ENCODE measurements at regions not wholly inside any gene's neighbourhood (a gene's known extent, or its start where the extent isn't known, plus 50 kb on each side); places are given as distances from the start of the nearest gene placed in this dataset.
"Not testable (repeated sequence)": the region's sequence is repeated elsewhere in the genome, so short reads cannot be mapped to it uniquely, and the experiment has no call there.

- no peak for DNase-seq (ENCODE audit: low read depth in 2 of 2, low spot score in 1 of 2)
Measured at GRCh38 chr10:81548160-81548559, 326.8 kb upstream of the NRG3 start.

DNA sequence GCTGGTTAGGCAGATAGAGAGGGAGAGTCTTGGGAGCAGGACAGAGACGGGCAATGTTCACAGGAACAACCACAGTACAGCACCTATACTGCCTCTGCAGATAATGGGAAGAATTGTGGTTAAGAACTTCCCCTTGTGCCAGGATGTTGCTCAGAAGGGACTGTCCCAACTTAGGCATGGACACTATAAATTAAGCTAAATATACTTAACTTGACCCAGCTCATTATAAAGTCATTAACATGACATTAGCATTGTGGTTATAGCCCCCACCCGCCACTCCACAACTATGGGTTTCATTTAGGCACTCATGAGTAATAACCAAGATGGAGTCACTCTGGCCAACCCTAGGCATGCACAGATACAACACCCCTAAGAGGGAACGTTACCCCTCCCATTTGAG, 310.9 kb upstream of the NRG3 start:
- no peak for DNase-seq (ENCODE audit: low read depth in 2 of 2, low spot score in 1 of 2)

- no peak for DNase-seq (ENCODE audit: low read depth in 2 of 2, low spot score in 1 of 2)
Measured at GRCh38 chr10:81569488-81569887, 305.5 kb upstream of the NRG3 start.

DNA sequence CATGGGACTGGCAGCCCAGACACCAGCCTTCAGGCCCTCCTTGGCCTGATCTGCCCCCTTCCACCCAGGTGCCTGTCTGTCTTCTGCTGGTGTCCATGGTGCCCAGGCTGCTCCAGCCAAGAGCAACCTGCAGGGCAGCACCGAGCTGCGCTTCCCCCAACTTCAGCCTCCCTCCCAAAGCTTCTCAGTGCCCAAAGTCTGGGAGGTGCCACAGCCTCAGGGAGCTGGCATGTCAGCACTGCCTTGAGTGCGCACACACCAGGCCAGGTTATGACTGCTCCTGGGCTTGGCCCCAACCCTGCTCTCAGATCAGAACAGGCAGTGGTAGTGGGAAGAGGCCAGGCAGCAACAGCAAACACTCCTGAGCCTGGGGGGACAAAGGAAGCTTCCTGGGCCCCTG, 304.6 kb upstream of the NRG3 start:
- DNase-seq (ENCODE audit: low read depth in 2 of 2, low spot score in 1 of 2), result no peak

DNA sequence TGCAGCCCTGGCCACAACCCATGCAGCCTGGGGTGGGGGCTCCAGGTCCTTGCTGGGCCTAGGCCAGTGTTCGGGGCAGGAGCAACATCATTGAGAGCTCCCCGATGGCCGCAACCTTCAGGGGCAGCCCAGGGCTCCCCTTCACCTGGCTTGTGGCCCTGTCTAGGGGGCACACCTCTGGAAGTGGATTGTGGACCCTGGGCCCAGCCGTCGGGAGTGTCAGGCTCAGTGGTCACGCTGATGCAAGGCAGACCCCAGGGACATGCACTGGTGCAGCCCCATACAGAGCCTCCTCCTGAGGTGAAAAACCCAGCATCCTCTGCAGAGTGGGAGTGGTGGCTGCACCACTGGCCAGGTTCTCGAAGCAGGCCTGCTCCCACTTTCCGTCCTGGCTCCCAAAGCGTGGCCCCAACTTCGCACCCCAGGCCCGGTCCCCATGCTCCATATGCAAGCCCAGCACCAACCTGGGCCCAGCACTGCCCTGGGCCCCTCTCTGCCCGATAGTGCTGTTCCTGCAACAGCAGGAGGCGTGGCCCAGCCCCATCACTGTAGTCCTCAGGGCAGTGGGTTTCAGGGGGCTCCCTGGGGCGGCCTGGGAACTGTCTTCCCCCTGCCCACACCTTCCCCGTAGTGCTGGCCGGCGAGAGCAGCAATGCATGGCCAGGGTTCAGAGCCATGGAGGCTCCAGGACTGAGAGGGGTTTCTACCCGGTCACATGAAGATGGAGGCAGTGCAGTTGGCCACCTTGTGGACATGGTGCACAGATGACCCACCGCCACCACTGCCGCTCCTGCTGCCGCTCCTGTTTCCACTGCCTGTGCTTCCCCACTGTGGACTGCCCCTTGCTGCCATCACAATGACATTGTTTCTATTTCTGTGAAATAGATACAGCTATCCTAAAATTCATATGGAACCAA, 303.9 kb upstream of the NRG3 start:
- DNase-seq (ENCODE audit: low read depth in 2 of 2, low spot score in 1 of 2), result no peak

- DNase-seq (ENCODE audit: low read depth in 2 of 2, low spot score in 1 of 2), result no peak
Measured at GRCh38 chr10:81575036-81575435, 300.0 kb upstream of the NRG3 start.

- DNase-seq (ENCODE audit: low read depth in 2 of 2, low spot score in 1 of 2), result no peak
Measured at GRCh38 chr10:81576336-81576735, 298.7 kb upstream of the NRG3 start.

DNA sequence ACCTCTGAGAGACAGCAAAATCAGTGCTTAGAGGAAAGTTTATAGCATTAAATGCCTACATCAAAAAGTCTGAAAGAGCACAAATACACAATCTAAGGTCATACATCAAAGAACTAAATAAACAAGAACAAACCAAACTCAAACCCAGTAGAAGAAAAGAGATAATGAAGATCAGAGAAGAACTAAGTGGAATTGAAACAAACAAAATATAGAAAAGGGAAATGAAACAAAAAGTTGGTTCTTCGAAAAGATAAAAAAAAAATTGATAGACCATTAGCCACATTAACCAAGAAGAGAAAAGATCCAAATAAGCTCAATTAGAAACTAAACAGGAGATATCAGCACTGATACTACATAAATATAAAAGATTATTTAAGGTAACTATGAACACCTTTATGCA, 280.0 kb upstream of the NRG3 start:
- no peak for DNase-seq (ENCODE audit: low read depth in 2 of 2, low spot score in 1 of 2)

DNA sequence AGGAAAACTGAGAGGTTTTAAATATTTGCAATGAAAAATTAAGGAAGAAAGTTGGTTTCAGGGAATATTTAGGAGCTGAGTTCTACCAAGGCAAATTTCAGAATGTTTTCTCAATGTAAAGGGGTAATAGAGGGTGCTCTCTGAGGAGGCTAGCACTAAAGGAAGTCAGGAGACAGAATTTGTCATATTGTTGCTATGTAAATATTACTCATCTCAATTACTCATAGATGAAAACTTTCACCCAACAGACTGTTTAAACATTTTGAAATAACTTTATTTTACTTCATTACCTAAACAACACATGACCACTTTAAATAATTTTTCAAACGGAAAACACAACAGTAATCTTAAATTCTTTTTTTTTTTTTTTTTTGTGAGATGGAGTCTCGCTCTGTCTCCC, 274.8 kb upstream of the NRG3 start:
- DNase-seq (ENCODE audit: low read depth in 2 of 2, low spot score in 1 of 2), result no peak

GRCh38 chr10:81603106-81603620, 271.8 kb upstream of the NRG3 start:
- no peak for DNase-seq (ENCODE audit: low read depth in 2 of 2, low spot score in 1 of 2)

GRCh38 chr10:81644485-81644884, 230.5 kb upstream of the NRG3 start:
- DNase-seq (ENCODE audit: low read depth in 2 of 2, low spot score in 1 of 2), result not testable (repeated sequence)

- DNase-seq (ENCODE audit: low read depth in 2 of 2, low spot score in 1 of 2), result no peak
Measured at GRCh38 chr10:81655986-81656385, 219.0 kb upstream of the NRG3 start.

DNA sequence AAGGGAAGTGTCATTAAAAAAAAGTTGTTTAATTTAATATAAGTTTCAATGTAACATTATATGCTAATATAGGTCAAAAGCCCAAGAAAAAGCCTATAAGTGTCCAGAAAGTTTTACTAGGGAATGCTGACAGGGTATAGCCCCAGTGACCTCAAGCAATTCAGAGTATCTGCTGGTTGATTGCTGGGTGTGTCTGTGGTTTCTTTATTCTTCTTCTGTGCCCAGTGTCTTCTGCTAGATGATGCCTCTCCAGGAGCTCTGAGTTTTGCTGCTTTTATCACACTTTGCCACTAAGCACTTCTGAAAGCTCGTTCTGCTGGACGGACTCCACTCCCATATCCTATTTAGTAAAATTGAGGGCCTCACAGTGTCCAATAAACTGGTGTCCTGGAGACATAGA, 212.2 kb upstream of the NRG3 start:
- no peak for DNase-seq (ENCODE audit: low read depth in 2 of 2, low spot score in 1 of 2)

DNA sequence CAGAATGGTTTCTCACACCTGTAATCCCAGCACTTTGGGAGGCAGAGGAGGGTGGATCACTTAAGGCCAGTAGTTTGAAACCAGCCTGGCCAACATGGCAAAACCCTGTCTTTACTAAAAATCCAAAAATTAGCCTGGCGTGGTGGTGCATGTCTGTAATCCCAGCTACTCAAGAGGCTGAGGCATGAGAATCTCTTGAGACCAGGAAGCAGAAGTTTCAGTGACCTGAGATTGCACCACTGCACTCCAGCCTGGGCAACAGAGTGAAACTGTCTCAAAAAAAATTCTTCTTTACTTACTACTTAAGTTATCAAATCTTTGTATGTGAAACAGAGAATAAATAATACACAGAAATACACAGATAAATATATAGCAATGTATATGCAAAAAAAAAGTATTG, 210.2 kb upstream of the NRG3 start:
- DNase-seq (ENCODE audit: low read depth in 2 of 2, low spot score in 1 of 2), result not testable (repeated sequence)

GRCh38 chr10:81674941-81675340, 200.1 kb upstream of the NRG3 start:
- DNase-seq (ENCODE audit: low read depth in 2 of 2, low spot score in 1 of 2), result no peak

- no peak for DNase-seq (ENCODE audit: low read depth in 2 of 2, low spot score in 1 of 2)
Measured at GRCh38 chr10:81679291-81679690, 195.7 kb upstream of the NRG3 start.

- no peak for DNase-seq (ENCODE audit: low read depth in 2 of 2, low spot score in 1 of 2)
Measured at GRCh38 chr10:81680359-81680758, 194.6 kb upstream of the NRG3 start.

GRCh38 chr10:81688459-81688858, 186.5 kb upstream of the NRG3 start:
- DNase-seq (ENCODE audit: low read depth in 2 of 2, low spot score in 1 of 2), result no peak

DNA sequence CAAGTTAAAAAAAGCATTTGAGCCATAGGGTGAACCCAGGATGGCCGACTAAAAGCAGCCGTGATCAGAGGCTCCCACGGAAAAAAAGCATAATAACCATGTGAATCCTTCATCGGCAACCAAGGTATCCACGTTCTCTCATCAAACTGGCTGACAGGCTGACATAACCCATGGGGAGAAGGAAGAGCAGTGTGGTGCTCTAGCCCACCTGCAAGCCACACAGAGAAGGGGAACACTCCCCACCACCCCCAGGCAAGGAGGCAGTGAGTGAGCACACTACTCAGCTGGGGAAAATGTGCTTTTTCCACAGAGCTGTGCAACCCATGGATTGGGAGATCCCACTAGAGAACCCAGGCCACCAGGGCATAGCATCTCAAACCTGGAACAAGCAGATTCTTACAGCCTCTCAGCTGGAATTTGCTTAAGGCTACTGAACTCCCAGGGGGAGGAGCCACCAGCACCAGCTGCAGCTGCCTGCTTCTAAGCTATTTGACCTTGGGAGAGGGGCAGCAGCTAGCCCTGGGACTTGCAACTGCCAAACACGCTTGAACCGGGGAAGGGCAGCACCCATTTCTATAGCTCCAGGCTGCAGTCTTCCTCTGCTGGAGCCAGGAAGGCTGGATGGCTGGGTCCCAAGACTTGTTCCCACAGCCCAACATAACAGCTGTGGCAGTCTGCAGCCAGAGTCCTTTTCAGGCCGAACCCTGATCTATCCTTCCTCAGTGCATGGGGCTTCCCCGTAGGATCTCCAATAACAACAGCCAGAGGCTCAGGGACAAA, 178.2 kb upstream of the NRG3 start:
- DNase-seq (ENCODE audit: low read depth in 2 of 2, low spot score in 1 of 2), result no peak

DNA sequence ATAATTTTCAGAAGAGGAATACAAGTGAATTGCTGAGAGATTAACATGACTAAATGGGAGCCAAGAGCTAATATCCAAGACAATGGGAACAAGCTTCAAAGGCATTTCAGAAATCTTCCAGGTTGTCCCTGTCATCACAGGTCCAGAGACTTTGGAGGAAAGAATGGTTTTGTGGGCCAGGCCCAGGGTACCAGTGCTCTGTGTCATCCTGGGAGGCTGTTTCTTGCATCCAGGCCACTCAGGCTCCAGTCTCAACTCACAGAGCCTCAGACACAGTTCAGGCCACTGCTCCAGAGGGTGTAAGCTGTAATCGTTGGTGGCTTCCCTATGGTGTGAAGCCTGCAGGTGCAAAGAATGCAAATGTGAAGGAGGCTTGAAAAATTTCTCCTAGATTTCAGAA, 170.4 kb upstream of the NRG3 start:
- no peak for DNase-seq (ENCODE audit: low read depth in 2 of 2, low spot score in 1 of 2)

DNA sequence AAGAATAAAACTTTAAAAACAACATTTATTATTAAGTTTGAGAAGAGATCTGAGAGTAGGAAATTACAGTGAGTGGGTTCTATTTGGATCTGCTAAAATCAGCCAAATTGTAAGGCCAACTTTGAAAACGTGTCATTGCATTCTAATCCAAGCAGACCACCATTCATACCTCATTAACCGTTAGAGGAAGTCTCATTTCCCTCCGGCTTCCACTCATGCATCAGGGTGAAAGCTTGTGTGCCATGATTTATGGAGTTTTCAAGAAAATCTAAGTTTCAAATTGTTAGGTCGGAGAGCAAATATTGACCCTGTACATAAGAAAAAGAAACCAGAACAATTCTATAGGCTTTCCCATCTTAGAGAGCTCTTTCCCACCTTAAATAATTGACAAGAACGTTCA, 166.6 kb upstream of the NRG3 start:
- DNase-seq (ENCODE audit: low read depth in 2 of 2, low spot score in 1 of 2), result no peak

DNA sequence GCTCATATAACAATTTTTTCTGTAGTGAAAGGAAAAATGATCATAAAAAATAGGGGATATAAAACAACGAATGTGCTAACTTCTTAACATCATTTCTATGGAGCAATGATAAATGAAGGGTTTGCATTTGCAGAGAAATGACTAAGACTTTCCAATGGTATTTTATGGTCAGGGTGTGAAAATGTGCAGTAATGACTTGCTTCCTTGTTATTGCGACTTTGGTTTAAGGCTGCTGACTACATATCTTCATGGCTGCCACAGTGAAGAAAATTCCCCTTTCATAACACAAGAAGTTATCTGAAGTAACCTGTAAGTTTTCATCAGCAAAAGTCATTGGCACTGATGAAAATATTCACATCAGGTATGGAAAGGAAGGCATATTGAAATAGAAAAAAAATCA, 166.1 kb upstream of the NRG3 start:
- no peak for DNase-seq (ENCODE audit: low read depth in 2 of 2, low spot score in 1 of 2)

Measured in stimulated activated CD8-positive, alpha-beta memory T cell treated with anti-CD3 and anti-CD28 coated beads, Interleukin-4, amount 100 ng/mL, for 4 hours (primary cell).